ENCODE measurements at regions not wholly inside any gene's neighbourhood (a gene's known extent, or its start where the extent isn't known, plus 50 kb on each side); places are given as distances from the start of the nearest gene placed in this dataset.
"Not testable (repeated sequence)": the region's sequence is repeated elsewhere in the genome, so short reads cannot be mapped to it uniquely, and the experiment has no call there.

DNA sequence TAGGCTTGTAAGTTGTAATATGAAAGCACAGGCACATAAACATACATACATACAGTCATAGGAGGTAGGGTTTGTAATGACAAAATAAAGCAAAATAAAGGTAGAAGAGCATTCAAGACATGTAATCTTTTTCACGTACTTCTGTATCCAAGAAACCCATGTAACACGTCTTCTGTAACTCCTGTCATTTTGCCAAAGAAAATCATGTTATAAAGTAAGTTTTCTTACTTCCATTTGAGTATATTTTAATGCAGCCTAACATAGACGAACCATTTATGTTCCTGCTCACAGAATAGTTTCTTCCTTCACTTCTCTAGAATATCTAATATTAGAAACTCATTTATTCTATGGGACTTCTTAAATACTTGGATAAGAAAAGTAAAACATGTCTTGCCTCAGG is 1884.0 kb upstream of the CELF4 start:
- 72% methylated on average over 3 of the region's 3 CpGs for WGBS
- H3K4me1 ChIP-seq (ENCODE audit: insufficient read depth): no peaks in the 10 kb centered on the region
- DNase-seq (ENCODE audit: extremely low spot score): no peak

DNA sequence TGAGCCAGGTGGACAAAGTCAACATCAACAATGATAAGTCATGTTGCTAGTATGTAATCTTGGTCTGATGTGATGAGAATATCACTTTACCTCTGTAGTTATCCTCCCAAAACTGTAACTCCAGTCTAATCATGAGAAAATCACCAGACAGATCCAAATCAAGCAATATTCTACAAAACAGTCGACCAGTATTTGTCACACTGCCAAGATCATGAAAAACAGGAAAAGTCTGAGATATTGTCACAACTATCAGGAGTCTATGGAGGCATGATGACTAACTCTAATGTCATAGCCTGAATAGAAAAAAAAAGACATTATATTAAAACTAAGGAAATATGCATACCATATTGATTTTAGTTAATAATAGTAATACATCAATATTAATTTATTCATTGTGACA is 1883.3 kb upstream of the CELF4 start:
- no peak overlapping the region for H3K27ac ChIP-seq (ENCODE audit: low read depth)
- no peak overlapping the region for H3K4me3 ChIP-seq (ENCODE audit: low read depth, low read length)
- no peaks in the 10 kb centered on the region for H3K4me1 ChIP-seq (ENCODE audit: insufficient read depth)
- no peaks in the 10 kb centered on the region for H3K36me3 ChIP-seq (ENCODE audit: insufficient read depth)
- no peak for DNase-seq (ENCODE audit: extremely low spot score)
- 32% methylated on average over 1 of the region's 1 CpG for WGBS

More for the DNA sequence above, 1884.0 kb upstream of the CELF4 start:
- H3K27ac ChIP-seq (ENCODE audit: low read depth): no peak overlapping the region
- H3K36me3 ChIP-seq (ENCODE audit: insufficient read depth): no peaks in the 10 kb centered on the region
- H3K4me3 ChIP-seq (ENCODE audit: low read depth, low read length): no peak overlapping the region

DNA sequence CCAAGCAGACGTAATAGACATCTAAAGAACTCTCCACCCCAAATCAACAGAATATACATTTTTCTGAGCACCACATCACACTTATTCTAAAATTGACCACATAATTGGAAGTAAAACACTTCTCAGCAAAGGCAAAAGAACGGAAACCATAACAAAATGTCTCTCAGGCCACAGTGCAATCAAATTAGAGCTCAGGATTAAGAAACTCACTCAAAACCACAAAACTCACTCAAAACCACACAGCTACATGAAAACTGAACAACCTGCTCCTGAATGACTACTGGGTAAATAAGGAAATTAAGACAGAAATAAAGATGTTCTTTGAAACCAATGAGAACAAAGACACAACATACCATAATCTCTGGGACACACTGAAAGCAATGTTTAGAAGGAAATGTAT is 1879.4 kb upstream of the CELF4 start:
- not testable (repeated sequence) for H3K4me1 ChIP-seq (ENCODE audit: insufficient read depth); H3K27ac ChIP-seq (ENCODE audit: low read depth); H3K4me3 ChIP-seq (ENCODE audit: low read depth, low read length); H3K36me3 ChIP-seq (ENCODE audit: insufficient read depth); DNase-seq (ENCODE audit: extremely low spot score)
- 92% methylated on average over 2 of the region's 2 CpGs for whole genome bisulfite sequencing

DNA sequence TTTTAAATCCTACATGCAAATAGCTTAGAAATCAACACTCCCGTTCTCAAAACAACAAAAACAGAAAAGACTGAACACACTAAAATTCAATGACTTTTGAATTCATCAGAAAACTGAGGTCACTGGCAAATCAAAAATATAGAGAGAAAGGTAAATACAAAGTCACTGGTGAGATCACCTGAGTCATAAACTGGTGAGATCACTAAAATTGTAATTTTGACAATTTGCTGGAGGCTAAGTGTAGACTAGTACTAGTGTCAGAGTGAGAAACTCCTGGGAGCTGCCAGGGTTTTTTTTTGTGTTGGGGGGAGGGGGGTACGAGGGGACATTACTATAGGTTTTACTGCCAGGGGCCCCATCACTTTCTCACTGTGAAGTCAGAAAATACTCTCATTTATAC is 1876.0 kb upstream of the CELF4 start:
- Histone ChIP-seq H3K36me3 (ENCODE audit: insufficient read depth) (no peaks in the 10 kb centered on the region), H3K4me1 (ENCODE audit: insufficient read depth) (no peaks in the 10 kb centered on the region), H3K27ac (ENCODE audit: low read depth) (no peak overlapping the region), H3K4me3 (ENCODE audit: low read depth, low read length) (no peak overlapping the region)
- 89% methylated on average over 2 of the region's 2 CpGs for WGBS
- no peak for DNase-seq (ENCODE audit: extremely low spot score)

DNA sequence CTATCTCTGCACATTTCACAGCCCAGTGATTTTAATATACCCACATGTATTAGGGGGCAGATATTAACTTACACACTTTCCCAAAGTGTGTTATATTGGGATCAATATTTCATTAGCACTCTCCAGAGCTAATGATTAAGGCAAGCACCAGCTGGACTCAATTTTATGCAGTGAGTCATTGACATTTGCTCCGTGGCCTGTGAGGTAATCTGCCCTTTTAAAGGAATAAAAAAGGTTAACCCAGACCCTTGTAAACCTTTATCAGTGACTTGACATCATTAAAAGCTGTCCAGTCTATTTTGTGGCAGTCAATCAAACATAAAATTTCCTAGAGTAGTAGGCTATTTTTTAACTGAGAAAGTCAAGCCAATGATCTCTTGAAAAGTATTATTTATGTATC is 1870.4 kb upstream of the CELF4 start:
- H3K27ac ChIP-seq (ENCODE audit: low read depth): no peak overlapping the region
- 36% methylated on average over 1 of the region's 1 CpG for WGBS
- H3K4me1 ChIP-seq (ENCODE audit: insufficient read depth): no peaks in the 10 kb centered on the region
- no peak overlapping the region for H3K4me3 ChIP-seq (ENCODE audit: low read depth, low read length)
- no peak for DNase-seq (ENCODE audit: extremely low spot score)
- H3K36me3 ChIP-seq (ENCODE audit: insufficient read depth): no peaks in the 10 kb centered on the region

DNA sequence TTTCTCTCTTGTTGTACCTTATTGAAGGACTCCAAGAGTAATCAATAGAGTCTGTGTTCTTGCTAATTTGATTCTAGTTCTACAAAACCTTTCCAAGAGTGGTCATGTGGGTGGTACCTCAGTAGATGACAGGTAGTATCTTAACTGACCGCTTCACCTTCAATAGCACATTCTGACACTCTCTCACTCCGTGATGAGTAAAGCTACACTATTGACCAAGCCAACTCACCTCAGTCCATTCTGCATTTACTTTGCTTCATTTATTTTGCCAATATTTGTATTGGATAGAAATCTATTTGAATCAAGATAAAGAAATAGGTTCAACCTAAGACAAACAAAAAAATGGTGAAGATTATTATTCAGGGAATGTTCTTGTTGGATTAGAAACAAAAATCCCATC is 1869.6 kb upstream of the CELF4 start:
- Histone ChIP-seq H3K4me1 (ENCODE audit: insufficient read depth) (no peaks in the 10 kb centered on the region), H3K36me3 (ENCODE audit: insufficient read depth) (no peaks in the 10 kb centered on the region), H3K4me3 (ENCODE audit: low read depth, low read length) (no peak overlapping the region), H3K27ac (ENCODE audit: low read depth) (no peak overlapping the region)
- over 99% methylated on average over 2 of the region's 2 CpGs for WGBS
- no peak for DNase-seq (ENCODE audit: extremely low spot score)

GRCh38 chr18:39434223-39434920 is 1868.8 kb upstream of the CELF4 start:
- no peak overlapping the region for H3K27ac ChIP-seq (ENCODE audit: low read depth)
- H3K4me3 ChIP-seq (ENCODE audit: low read depth, low read length): no peak overlapping the region
- no peak for DNase-seq (ENCODE audit: extremely low spot score)
- no peaks in the 10 kb centered on the region for H3K36me3 ChIP-seq (ENCODE audit: insufficient read depth)
- H3K4me1 ChIP-seq (ENCODE audit: insufficient read depth): no peaks in the 10 kb centered on the region
- WGBS: 84% methylated on average over 3 of the region's 3 CpGs

DNA sequence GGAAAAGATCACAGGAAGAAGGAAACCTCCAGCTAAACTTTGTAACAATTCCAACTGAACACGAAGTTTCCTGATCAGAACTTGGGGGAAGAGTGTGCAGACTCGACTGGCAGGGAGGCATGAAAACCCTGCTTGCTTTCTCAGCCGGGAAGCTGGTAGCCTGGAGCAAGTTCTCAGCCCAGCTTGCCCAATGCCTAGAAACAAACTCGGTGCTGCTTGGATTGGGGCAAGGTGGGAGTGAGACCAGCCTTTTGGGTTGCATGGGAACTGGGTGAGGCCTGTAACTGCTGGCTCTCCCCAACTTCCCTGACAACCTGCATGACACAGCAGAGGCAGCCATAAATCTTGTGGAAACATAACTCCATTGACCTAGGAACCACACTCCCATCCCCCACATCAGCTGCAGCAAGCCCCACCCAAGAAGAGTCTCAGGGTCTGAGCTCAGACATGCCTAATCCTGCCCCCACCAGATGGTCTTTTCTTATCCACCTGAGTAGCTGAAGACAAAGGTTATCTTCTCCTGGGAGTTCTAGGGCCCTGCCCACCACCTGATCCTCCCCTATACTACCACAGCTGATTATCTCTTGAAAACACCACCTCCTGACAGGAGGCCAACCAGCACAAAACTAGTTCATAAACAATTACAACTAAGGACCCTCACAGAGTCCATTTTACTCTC is 1859.7 kb upstream of the CELF4 start:
- Histone ChIP-seq H3K4me3 (ENCODE audit: low read depth, low read length) (no peak overlapping the region), H3K36me3 (ENCODE audit: insufficient read depth) (no peaks in the 10 kb centered on the region), H3K4me1 (ENCODE audit: insufficient read depth) (no peaks in the 10 kb centered on the region), H3K27ac (ENCODE audit: low read depth) (no peak overlapping the region)
- 93% methylated on average over 4 of the region's 4 CpGs for WGBS
- DNase-seq (ENCODE audit: extremely low spot score): no peak

- Histone ChIP-seq H3K4me3 (ENCODE audit: low read depth, low read length) (no peak overlapping the region), H3K27ac (ENCODE audit: low read depth) (no peak overlapping the region), H3K4me1 (ENCODE audit: insufficient read depth) (no peaks in the 10 kb centered on the region), H3K36me3 (ENCODE audit: insufficient read depth) (no peaks in the 10 kb centered on the region)
- WGBS: 78% methylated on average over 1 of the region's 1 CpG
- no peak for DNase-seq (ENCODE audit: extremely low spot score)
Observed at GRCh38 chr18:39424261-39424660, 1858.7 kb upstream of the CELF4 start.

DNA sequence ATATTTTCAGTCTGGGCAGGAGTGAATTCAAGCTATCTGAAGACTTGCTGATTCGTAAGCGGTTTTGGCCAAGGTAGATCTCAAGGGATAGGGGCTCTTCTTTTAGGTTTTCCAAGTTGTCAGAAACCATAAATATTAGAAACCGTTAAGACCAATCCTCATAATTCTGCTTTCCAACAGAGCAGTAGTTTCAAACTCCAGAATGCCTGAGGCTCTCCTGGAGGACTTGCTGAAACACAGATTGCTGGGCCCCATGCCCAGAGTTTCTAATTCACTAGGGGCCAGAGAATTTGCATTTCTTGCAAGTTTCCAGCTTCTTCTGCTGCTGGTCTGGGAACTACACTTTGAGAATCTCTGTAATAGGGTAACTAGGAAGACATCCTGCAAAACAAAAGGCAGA is 1855.7 kb upstream of the CELF4 start:
- H3K27ac ChIP-seq (ENCODE audit: low read depth): no peak overlapping the region
- H3K4me1 ChIP-seq (ENCODE audit: insufficient read depth): no peaks in the 10 kb centered on the region
- H3K4me3 ChIP-seq (ENCODE audit: low read depth, low read length): no peak overlapping the region
- no peak for DNase-seq (ENCODE audit: extremely low spot score)
- no peaks in the 10 kb centered on the region for H3K36me3 ChIP-seq (ENCODE audit: insufficient read depth)
- WGBS: 79% methylated on average over 3 of the region's 3 CpGs

DNA sequence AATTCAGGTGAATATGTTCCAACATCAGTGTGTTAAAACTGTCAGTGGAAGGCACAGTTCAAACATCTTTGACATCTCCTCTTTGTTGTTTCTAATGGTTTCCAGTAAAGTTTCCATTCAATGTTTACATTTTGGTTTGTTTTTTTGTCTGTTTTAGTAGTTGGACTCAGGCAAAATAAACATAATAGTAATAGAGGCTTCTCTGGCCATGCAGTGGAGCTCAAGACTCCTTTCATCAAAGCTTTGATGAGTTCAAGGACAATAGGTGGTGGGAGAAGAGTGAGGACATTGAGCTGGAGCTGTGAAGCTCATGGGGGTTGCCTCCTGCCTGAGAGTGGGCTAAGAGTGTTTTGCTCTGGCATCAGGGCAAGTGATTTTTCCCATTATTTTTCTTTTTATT is 1853.7 kb upstream of the CELF4 start:
- no peaks in the 10 kb centered on the region for H3K4me1 ChIP-seq (ENCODE audit: insufficient read depth)
- no peak for DNase-seq (ENCODE audit: extremely low spot score)
- no peak overlapping the region for H3K27ac ChIP-seq (ENCODE audit: low read depth)
- no peaks in the 10 kb centered on the region for H3K36me3 ChIP-seq (ENCODE audit: insufficient read depth)
- H3K4me3 ChIP-seq (ENCODE audit: low read depth, low read length): no peak overlapping the region

DNA sequence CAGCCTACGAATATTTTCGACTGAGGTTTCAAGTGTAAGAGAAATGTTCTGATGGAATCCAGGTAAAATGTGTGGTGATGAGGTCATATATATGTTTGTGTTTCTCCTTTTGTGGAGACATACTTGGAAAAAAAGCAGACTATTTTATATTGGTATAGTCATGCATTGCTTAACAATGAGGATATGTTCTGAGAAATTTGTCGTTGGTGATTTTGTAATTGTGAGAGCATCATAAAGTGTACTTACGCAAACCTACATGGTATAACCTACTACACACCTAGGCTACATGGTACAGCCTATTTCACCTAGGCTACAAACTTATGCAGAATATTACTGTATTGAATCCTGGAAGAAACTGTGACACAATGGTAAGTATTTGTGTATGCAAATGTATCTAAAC is 1849.9 kb upstream of the CELF4 start:
- Histone ChIP-seq H3K27ac (ENCODE audit: low read depth) (no peak overlapping the region), H3K36me3 (ENCODE audit: insufficient read depth) (no peaks in the 10 kb centered on the region), H3K4me3 (ENCODE audit: low read depth, low read length) (no peak overlapping the region), H3K4me1 (ENCODE audit: insufficient read depth) (no peaks in the 10 kb centered on the region)
- DNase-seq (ENCODE audit: extremely low spot score): no peak
- WGBS: 95% methylated on average over 4 of the region's 4 CpGs

- no peak for DNase-seq (ENCODE audit: extremely low spot score)
- no peaks in the 10 kb centered on the region for H3K4me1 ChIP-seq (ENCODE audit: insufficient read depth)
- no peak overlapping the region for H3K27ac ChIP-seq (ENCODE audit: low read depth)
- no peak overlapping the region for H3K4me3 ChIP-seq (ENCODE audit: low read depth, low read length)
- WGBS: 91% methylated on average over 4 of the region's 4 CpGs
- H3K36me3 ChIP-seq (ENCODE audit: insufficient read depth): no peaks in the 10 kb centered on the region
Observed at GRCh38 chr18:39414009-39414700, 1848.6 kb upstream of the CELF4 start.

- H3K4me3 ChIP-seq (ENCODE audit: low read depth, low read length): no peak overlapping the region
- H3K4me1 ChIP-seq (ENCODE audit: insufficient read depth): no peaks in the 10 kb centered on the region
- DNase-seq (ENCODE audit: extremely low spot score): no peak
- 89% methylated on average over 3 of the region's 3 CpGs for WGBS
- no peaks in the 10 kb centered on the region for H3K36me3 ChIP-seq (ENCODE audit: insufficient read depth)
- no peak overlapping the region for H3K27ac ChIP-seq (ENCODE audit: low read depth)
Observed at GRCh38 chr18:39406941-39407340, 1841.3 kb upstream of the CELF4 start.
